Liver (tissue), 3 donors: ENCODE measurements at regions not wholly inside any gene's neighbourhood (a gene's known extent, or its start where the extent isn't known, plus 50 kb on each side); places are given as distances from the start of the nearest gene placed in this dataset.

Source experiments
- RAD21 ChIP-seq, 2 donors: IDR thresholded peaks; 2 replicates each; pipeline ENCODE4 v1.6.1; 2016; ENCODE audit warnings: antibody characterized with exemption in 2 of 2, mild to moderate bottlenecking in 2 of 2
- TF ChIP-seq, protein P1 (sequence below): fragments of 150-350 bp; IDR thresholded peaks from 2 replicates; pipeline ENCODE4 v1.5.1; 2017; ENCODE audit warnings: improper control_type of control experiment, low read depth, low read length; ENCODE audit not compliant: missing input control
- donor health status: healthy.
- donor health status: healthy.

DNA sequence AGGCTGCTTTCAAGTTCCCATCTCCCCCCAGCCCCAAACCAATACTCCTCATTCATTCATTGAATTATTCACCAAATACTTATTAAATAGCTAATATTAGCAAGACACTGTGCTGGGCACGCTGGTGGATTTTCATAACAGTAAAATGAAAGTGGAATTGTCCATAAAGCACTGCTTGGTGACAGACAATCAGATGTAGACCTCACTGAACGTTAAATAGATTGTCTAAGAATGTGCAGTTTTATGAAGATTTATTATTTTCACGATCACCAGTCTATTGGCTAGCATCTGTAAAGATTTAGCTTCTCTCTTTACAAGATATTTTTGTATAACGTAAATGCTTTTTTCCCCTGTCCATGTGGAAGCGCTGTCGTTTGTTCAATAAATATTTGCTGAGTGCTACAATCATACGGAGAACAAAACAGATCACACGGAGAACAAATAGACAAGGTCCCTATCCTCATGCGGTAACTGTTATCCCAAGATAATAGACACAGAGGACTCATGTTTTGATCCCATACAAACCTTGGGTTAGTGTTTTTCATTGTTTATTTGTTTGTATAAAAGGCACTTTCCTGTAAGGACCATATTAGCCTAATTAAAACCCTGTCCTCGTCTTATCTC is 397.6 kb downstream of the BCAT1 start:
- peak; percentile 35 to 45 for TF ChIP-seq RAD21 (IDR thresholded peaks at IDR 0.05)
- TF ChIP-seq, protein P1, sequence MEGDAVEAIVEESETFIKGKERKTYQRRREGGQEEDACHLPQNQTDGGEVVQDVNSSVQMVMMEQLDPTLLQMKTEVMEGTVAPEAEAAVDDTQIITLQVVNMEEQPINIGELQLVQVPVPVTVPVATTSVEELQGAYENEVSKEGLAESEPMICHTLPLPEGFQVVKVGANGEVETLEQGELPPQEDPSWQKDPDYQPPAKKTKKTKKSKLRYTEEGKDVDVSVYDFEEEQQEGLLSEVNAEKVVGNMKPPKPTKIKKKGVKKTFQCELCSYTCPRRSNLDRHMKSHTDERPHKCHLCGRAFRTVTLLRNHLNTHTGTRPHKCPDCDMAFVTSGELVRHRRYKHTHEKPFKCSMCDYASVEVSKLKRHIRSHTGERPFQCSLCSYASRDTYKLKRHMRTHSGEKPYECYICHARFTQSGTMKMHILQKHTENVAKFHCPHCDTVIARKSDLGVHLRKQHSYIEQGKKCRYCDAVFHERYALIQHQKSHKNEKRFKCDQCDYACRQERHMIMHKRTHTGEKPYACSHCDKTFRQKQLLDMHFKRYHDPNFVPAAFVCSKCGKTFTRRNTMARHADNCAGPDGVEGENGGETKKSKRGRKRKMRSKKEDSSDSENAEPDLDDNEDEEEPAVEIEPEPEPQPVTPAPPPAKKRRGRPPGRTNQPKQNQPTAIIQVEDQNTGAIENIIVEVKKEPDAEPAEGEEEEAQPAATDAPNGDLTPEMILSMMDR: no peak
